ENCODE measurements at regions not wholly inside any gene's neighbourhood (a gene's known extent, or its start where the extent isn't known, plus 50 kb on each side); places are given as distances from the start of the nearest gene placed in this dataset.

DNA sequence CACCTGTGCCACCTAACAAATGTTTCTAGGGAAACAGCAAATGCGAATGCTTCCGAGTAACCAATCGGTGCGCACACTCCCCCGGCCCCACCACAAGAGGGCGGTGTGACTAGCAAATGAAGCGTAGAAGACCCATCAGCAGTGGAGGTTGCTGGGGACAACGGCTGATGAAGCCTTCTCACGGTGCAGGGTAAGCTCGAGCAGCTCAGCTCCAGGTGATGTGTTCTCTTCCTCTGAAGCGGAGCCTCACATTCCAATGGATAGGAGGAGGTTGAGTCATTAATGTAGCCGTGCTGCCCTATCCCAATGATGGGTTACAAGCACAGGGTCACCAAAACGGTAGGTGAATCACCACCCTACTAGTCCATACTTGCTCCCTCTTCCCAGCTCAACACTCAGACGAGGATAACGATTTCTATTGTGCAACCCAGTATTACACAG, 127.6 kb upstream of the TWIST2 start:
- TF ChIP-seq GATA2 (IDR thresholded peaks at IDR 0.05; ENCODE audit: low read depth, low read length): no peak
- no peak for TF ChIP-seq GATA3 (IDR thresholded peaks at IDR 0.05; ENCODE audit: low read depth, low read length)

All from SH-SY5Y (cell line).